BJ (cell line): ENCODE measurements at regions not wholly inside any gene's neighbourhood (a gene's known extent, or its start where the extent isn't known, plus 50 kb on each side); places are given as distances from the start of the nearest gene placed in this dataset.

Experiments used
- CTCF ChIA-PET: fragments of 350-600 bp; formaldehyde crosslinking; extraction: SDS; loops from one replicate; lab custom pipeline; 2021; ENCODE audit warnings: antibody characterized with exemption, inconsistent platforms; lab: Yijun Ruan, JAX
- POLR2A ChIA-PET: fragments of 300-600 bp; sonication (Branson Sonifier 250); formaldehyde crosslinking; extraction: SDS; loops from one replicate; lab custom pipeline; 2021; ENCODE audit warnings: antibody characterized with exemption; lab: Charles Lee
- DNase-seq: peaks from one replicate; pipeline ENCODE4 v3.0.0-alpha.2; 2011; ENCODE audit warnings: low read depth
- H3K27me3 ChIP-seq: 2 replicates; pipeline ENCODE4 v1.6.0; 2011; ENCODE audit warnings: low read length; ENCODE audit not compliant: control insufficient read depth, insufficient read depth
- H3K36me3 ChIP-seq: 2 replicates; pipeline ENCODE4 v1.5.1; 2011; ENCODE audit warnings: low read length; ENCODE audit not compliant: control insufficient read depth, insufficient read depth
- H3K4me3 ChIP-seq: 2 replicates; pipeline ENCODE4 v1.5.1; 2011; ENCODE audit warnings: low read depth, mild to moderate bottlenecking, control low read depth, low read length
- CTCF ChIP-seq: IDR thresholded peaks from 2 replicates; pipeline ENCODE4 v1.5.1; 2011; ENCODE audit warnings: low read depth, mild to moderate bottlenecking, control low read depth, inconsistent platforms, low read length, moderate library complexity; ENCODE audit not compliant: insufficient read depth

GRCh38 chr3:59411694-59412093, 361.9 kb upstream of the CFAP20DC start:
- POLR2A ChIA-PET, result interaction anchor here (0.8 kb wide), 1 partner anchor 13 kb away, joined by 3 read pairs; no protein-coding TSS in a partner anchor
- Histone ChIP-seq H3K27me3 (no peaks in the 10 kb centered on the region), H3K36me3 (no peaks in the 10 kb centered on the region), H3K4me3 (no peak overlapping the region)
- no peak for TF ChIP-seq CTCF
- CTCF ChIA-PET, result interaction anchor here (1.3 kb wide), 2 partner anchors 11 to 91 kb away, joined by 4 read pairs; no protein-coding TSS in a partner anchor
- DNase-seq, result no peak

GRCh38 chr3:59411186-59411585, 361.4 kb upstream of the CFAP20DC start:
- Histone ChIP-seq H3K4me3 (no peak overlapping the region), H3K27me3 (no peaks in the 10 kb centered on the region), H3K36me3 (no peaks in the 10 kb centered on the region)
- no peak for DNase-seq
- CTCF ChIA-PET, result interaction anchor here (1.3 kb wide), 2 partner anchors 11 to 92 kb away, joined by 4 read pairs; no protein-coding TSS in a partner anchor
- no peak for TF ChIP-seq CTCF
- POLR2A ChIA-PET, result no interaction called here

GRCh38 chr3:59408047-59408624, 358.3 kb upstream of the CFAP20DC start:
- ChIA-PET CTCF (no interaction called here), POLR2A (no interaction called here)
- H3K4me3 ChIP-seq, result no peak overlapping the region
- TF ChIP-seq CTCF, result no peak
- H3K27me3 ChIP-seq, result peaks cover 2% of the 10 kb centered on the region
- H3K36me3 ChIP-seq, result no peaks in the 10 kb centered on the region
- no peak for DNase-seq

- Histone ChIP-seq H3K27me3 (peaks cover 2% of the 10 kb centered on the region), H3K36me3 (no peaks in the 10 kb centered on the region), H3K4me3 (no peak overlapping the region)
- TF ChIP-seq CTCF, result no peak
- no peak for DNase-seq
- CTCF ChIA-PET, result interaction anchor here (1.7 kb wide), 1 partner anchor 10 kb away, joined by 4 read pairs; no protein-coding TSS in a partner anchor
- POLR2A ChIA-PET, result no interaction called here
Measured at GRCh38 chr3:59407425-59407824, 357.6 kb upstream of the CFAP20DC start.

GRCh38 chr3:59406943-59407342, 357.1 kb upstream of the CFAP20DC start:
- H3K36me3 ChIP-seq, result no peaks in the 10 kb centered on the region
- H3K4me3 ChIP-seq, result no peak overlapping the region
- no peak for DNase-seq
- no peak for TF ChIP-seq CTCF
- H3K27me3 ChIP-seq, result peaks cover 2% of the 10 kb centered on the region
- CTCF ChIA-PET, result interaction anchor here (1.7 kb wide), 1 partner anchor 10 kb away, joined by 4 read pairs; no protein-coding TSS in a partner anchor
- POLR2A ChIA-PET, result no interaction called here
